GM12874 (cell line): ENCODE measurements at regions not wholly inside any gene's neighbourhood (a gene's known extent, or its start where the extent isn't known, plus 50 kb on each side); places are given as distances from the start of the nearest gene placed in this dataset.

Experiments used
- TF ChIP-seq, protein P1 (sequence below): IDR thresholded peaks from 2 replicates; pipeline ENCODE4 v1.5.1; 2011; ENCODE audit warnings: low read depth, mild to moderate bottlenecking, control low read depth, low read length, moderate library complexity; ENCODE audit not compliant: insufficient read depth

DNA sequence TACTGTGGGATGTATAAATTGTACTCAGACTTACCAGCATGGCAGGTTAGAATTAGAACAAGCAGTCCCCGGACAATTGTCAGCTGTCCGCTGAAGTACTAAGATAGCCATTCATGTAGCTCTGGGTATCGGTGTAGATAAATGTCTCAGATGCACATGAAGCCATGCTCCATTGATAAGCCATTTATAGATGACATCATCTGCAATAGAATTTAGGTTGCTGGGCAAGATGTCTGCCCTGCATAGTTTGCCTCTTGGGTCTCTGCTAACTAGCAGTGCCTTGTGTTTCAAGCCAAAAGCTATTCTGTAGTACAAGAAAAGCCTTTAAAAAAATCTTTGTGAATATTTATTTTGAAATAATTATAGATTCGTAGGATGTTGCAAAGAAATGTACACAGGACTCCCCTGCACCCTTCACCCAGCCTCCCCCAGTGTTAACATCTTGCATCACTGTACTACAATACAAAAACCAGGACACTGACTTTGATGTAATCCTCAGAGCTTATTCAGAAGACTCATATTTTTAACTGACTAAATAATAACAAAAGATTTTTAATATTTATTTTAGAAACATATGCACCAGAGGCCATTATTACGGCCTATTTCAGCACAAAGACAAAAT, 220.6 kb upstream of the THRB start:
- TF ChIP-seq, protein P1, sequence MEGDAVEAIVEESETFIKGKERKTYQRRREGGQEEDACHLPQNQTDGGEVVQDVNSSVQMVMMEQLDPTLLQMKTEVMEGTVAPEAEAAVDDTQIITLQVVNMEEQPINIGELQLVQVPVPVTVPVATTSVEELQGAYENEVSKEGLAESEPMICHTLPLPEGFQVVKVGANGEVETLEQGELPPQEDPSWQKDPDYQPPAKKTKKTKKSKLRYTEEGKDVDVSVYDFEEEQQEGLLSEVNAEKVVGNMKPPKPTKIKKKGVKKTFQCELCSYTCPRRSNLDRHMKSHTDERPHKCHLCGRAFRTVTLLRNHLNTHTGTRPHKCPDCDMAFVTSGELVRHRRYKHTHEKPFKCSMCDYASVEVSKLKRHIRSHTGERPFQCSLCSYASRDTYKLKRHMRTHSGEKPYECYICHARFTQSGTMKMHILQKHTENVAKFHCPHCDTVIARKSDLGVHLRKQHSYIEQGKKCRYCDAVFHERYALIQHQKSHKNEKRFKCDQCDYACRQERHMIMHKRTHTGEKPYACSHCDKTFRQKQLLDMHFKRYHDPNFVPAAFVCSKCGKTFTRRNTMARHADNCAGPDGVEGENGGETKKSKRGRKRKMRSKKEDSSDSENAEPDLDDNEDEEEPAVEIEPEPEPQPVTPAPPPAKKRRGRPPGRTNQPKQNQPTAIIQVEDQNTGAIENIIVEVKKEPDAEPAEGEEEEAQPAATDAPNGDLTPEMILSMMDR, result no peak

GRCh38 chr3:24722087-24722486, 227.4 kb upstream of the THRB start:
- TF ChIP-seq, protein P1, result no peak

DNA sequence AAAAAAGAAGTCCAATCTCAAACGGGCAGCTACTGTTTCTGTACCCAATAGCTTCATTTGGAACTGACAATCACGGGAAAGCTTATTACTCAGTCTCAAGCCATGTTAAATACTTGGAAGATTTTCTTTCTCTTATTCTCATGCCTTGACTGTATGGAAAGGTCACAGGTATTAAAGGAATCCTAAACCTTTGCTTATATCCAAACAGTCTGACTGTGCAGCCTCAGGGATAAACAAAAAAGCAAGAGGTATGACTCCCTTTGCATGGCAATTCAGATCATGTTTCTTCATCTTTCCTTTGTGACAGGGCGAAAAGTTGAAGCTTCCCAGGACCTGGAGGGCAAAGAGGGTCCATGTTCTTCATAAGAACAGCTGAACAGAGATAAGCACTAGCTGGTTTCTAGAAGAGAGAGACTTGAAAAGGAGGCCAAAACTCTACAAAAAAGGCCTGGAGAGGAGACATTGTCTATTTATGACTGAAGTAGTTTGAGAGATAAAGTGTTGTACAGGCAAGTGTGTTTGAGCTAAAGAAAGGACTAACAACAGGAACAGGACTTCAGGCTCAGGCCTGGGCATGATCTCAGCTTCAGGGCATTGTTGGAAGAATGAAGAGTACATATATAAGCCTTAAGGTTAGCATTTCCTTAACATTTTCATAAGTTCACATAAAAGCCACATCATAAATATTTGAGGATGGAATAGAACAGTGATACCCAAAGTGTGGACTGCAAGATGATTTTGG, 231.0 kb upstream of the THRB start:
- TF ChIP-seq, protein P1, result no peak

- TF ChIP-seq, protein P1, result no peak
Measured at GRCh38 chr3:24726423-24726822, 231.8 kb upstream of the THRB start.

GRCh38 chr3:24730173-24730572, 235.5 kb upstream of the THRB start:
- TF ChIP-seq, protein P1, result no peak

- TF ChIP-seq, protein P1, result no peak
Measured at GRCh38 chr3:24734019-24734418, 239.4 kb upstream of the THRB start.

DNA sequence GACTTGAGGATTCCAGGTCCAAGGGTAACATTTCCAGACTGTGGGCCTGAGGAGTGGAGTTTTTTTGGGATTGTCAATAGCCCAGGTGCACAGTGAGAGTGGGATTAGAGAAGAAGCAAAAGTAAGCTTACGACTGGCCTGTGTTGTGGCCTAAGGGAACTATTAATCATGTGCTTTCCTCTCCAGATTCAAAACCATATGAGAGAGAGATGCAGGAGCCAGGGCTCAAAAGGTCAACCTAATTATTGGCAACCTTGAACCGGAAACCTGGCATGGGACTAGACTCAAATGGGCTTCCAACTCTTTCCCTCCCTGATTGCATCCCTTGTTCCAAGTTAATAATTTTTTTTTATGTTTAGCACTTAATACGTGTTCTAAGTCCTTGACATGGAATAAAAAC, 242.1 kb upstream of the THRB start:
- TF ChIP-seq, protein P1, result no peak
